KMS-11 (cell line): ENCODE measurements at regions not wholly inside any gene's neighbourhood (a gene's known extent, or its start where the extent isn't known, plus 50 kb on each side); places are given as distances from the start of the nearest gene placed in this dataset.
"Not testable (repeated sequence)": the region's sequence is repeated elsewhere in the genome, so short reads cannot be mapped to it uniquely, and the experiment has no call there.

Experiments
- H2AFZ ChIP-seq: fragments of 200-600 bp; sonication (generic); 2 replicates; pipeline ENCODE4 v1.6.1; 2016; ENCODE audit warnings: antibody characterized with exemption, mixed run types, low read depth
- H3K27ac ChIP-seq: fragments of 200-600 bp; sonication (generic); 2 replicates; pipeline ENCODE4 v1.6.1; 2016; ENCODE audit warnings: mild to moderate bottlenecking, mixed run types
- H3K27me3 ChIP-seq: fragments of 200-600 bp; sonication (generic); 2 replicates; pipeline ENCODE4 v1.6.1; 2017; ENCODE audit warnings: mild to moderate bottlenecking, low read depth, mixed run types, moderate library complexity; ENCODE audit not compliant: insufficient read depth
- H3K36me3 ChIP-seq: fragments of 200-600 bp; sonication (generic); 2 replicates; pipeline ENCODE4 v1.6.1; 2017; ENCODE audit warnings: mild to moderate bottlenecking, mixed run types; ENCODE audit not compliant: insufficient read depth
- H3K4me1 ChIP-seq: fragments of 200-600 bp; sonication (generic); 2 replicates; pipeline ENCODE4 v1.6.1; 2016; ENCODE audit warnings: mild to moderate bottlenecking, low read depth, mixed run types; ENCODE audit not compliant: poor library complexity, severe bottlenecking
- H3K4me2 ChIP-seq: fragments of 200-600 bp; sonication (generic); 2 replicates; pipeline ENCODE4 v1.7.0; 2016; ENCODE audit warnings: mild to moderate bottlenecking, mixed run types
- H3K4me3 ChIP-seq: fragments of 200-600 bp; sonication (generic); IDR thresholded peaks from 2 replicates; pipeline ENCODE4 v1.6.1; 2017; ENCODE audit warnings: low read depth, low read length, mixed read lengths; ENCODE audit not compliant: insufficient read depth
- H3K79me2 ChIP-seq: fragments of 200-600 bp; sonication (generic); 2 replicates; pipeline ENCODE4 v1.6.1; 2016; ENCODE audit warnings: low read depth, mixed run types; ENCODE audit not compliant: insufficient read depth
- H3K9ac ChIP-seq: fragments of 200-600 bp; sonication (generic); 2 replicates; pipeline ENCODE4 v1.6.1; 2016; ENCODE audit warnings: mild to moderate bottlenecking, mixed run types
- H4K20me1 ChIP-seq: fragments of 200-600 bp; sonication (generic); 2 replicates; pipeline ENCODE4 v1.6.1; 2016; ENCODE audit warnings: mild to moderate bottlenecking, mixed run types; ENCODE audit not compliant: insufficient read depth
- TF ChIP-seq, protein P1 (sequence below): fragments of 200-600 bp; sonication (generic); conservative IDR thresholded peaks from 2 replicates; pipeline ENCODE4 v1.6.1; 2017; ENCODE audit warnings: low read depth, mild to moderate bottlenecking, antibody characterized with exemption, low read length, moderate library complexity, mixed read lengths

DNA sequence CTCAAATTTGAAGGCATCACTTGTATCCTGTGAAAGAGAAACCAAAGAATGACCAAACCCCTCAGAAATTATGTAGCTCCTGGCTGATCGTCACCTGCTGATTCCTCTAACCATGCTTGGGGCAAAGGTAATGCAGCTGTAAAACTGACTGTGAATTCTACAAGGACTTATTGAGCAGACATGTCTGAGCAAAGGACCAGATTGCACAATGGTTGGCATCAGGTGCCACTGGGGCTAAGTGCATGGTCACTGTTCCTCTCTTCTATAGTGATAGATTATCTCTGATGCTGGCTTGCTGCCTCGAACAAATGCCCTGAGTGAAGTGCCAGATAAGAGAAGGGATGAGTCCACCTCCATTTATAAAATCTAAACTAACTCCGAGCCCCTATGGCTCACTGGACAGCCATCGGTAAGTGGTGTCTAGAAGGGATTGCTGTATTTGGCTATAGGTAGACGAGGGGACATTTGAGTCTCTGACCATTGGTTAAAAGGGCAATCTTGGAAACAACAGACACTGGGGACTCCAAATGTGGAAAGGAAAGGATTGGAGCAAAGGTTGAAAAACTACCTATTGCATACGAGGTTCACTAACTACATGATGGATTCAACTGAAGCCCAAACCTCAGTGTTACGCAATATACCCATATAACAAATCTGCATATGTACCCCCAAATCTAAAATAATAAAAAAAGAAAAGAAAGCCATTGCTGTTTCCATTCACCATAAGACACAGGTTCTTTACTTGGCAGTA is 110.7 kb upstream of the IGSF1 start:
- no peaks in the 10 kb centered on the region for H4K20me1 ChIP-seq
- TF ChIP-seq, protein P1, sequence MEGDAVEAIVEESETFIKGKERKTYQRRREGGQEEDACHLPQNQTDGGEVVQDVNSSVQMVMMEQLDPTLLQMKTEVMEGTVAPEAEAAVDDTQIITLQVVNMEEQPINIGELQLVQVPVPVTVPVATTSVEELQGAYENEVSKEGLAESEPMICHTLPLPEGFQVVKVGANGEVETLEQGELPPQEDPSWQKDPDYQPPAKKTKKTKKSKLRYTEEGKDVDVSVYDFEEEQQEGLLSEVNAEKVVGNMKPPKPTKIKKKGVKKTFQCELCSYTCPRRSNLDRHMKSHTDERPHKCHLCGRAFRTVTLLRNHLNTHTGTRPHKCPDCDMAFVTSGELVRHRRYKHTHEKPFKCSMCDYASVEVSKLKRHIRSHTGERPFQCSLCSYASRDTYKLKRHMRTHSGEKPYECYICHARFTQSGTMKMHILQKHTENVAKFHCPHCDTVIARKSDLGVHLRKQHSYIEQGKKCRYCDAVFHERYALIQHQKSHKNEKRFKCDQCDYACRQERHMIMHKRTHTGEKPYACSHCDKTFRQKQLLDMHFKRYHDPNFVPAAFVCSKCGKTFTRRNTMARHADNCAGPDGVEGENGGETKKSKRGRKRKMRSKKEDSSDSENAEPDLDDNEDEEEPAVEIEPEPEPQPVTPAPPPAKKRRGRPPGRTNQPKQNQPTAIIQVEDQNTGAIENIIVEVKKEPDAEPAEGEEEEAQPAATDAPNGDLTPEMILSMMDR: no peak
- H2AFZ ChIP-seq: no peak overlapping the region
- H3K27ac ChIP-seq: no peak overlapping the region
- H3K4me1 ChIP-seq: no peaks in the 10 kb centered on the region
- no peaks in the 10 kb centered on the region for H3K79me2 ChIP-seq
- H3K27me3 ChIP-seq: no peaks in the 10 kb centered on the region
- no peak overlapping the region for H3K4me2 ChIP-seq
- H3K36me3 ChIP-seq: no peaks in the 10 kb centered on the region
- H3K4me3 ChIP-seq: no peak overlapping the region
- H3K9ac ChIP-seq: no peak overlapping the region

DNA sequence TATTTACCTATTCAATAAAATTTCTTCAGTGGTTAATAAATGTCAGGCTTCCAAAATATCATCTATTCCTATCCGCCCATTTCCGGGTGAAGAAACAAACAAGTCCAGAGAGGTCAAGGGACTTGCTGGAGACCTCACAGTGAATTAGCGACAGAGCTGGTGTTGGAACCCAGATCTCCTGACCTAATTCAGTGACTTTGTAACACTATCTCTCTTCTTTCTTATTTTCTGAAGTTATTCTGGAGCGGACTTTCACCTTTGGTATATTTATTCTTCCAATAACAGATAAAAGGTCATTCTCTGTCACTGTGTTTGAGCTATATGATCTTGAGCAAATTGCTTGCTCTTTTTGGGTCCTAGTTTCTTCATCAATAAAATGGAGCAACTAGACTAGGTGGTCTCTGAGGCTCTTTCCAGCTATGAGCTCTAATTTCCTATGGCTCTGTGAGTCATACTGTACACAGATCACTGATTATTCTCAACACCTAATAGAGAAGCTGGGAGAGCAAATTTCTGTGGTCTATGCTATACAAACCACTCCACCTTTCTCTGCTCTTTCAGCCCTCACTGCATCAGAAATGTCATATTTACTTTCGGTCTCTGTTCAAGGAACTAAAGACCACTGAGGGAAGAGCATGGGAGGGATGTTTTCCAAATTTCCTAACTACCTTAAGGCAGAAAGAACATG is 113.2 kb upstream of the IGSF1 start:
- no peaks in the 10 kb centered on the region for H3K36me3 ChIP-seq
- no peak overlapping the region for H3K4me3 ChIP-seq
- no peak overlapping the region for H2AFZ ChIP-seq
- no peak overlapping the region for H3K27ac ChIP-seq
- H3K27me3 ChIP-seq: no peaks in the 10 kb centered on the region
- TF ChIP-seq, protein P1: no peak
- no peak overlapping the region for H3K9ac ChIP-seq
- no peaks in the 10 kb centered on the region for H4K20me1 ChIP-seq
- H3K4me1 ChIP-seq: no peaks in the 10 kb centered on the region
- H3K79me2 ChIP-seq: no peaks in the 10 kb centered on the region
- H3K4me2 ChIP-seq: no peak overlapping the region

DNA sequence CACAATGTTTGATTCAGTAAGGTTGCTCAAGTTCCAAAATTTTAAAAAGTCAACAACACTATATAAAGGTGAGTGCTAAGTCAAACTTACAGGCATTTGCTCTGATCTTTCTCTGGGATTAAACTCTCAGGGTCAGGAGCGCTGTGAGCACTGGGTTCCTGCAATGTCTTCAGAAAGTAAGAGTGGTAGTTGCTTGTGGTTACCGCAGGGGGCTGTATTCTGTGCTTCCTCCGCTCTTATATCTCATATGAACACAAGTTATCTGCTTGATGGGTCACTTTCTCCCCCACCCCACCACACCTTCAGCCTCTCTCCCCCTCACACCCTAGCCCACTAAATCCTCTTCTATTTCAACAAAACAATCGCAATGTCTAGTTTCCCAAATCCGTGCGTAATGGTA is 116.4 kb upstream of the IGSF1 start:
- Histone ChIP-seq H3K27me3 (no peaks in the 10 kb centered on the region), H3K79me2 (no peaks in the 10 kb centered on the region), H2AFZ (no peak overlapping the region), H3K36me3 (no peaks in the 10 kb centered on the region), H3K4me2 (no peak overlapping the region), H4K20me1 (no peaks in the 10 kb centered on the region), H3K4me1 (no peaks in the 10 kb centered on the region), H3K9ac (no peak overlapping the region), H3K27ac (no peak overlapping the region), H3K4me3 (no peak overlapping the region)
- TF ChIP-seq, protein P1: no peak

DNA sequence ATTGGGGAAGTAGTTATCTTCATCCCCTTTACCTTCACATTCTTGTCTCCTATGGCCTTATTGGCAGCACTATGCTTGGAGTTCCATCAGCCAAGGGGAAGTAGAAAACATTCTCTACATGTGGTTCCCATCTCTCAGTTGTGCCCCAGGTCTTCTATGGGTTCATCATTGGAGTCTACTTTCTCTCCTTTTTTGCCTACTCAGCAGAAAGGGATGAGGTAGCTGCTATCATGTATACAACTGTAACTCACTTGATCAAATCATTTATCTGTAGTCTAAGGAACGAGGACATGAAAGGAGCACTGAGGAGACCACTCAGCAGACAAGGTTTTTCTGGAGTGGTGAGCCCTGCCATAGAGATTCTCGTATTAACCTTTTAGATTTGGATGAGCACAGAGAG is 119.0 kb upstream of the OR13H1 start:
- Histone ChIP-seq H3K4me2 (no peak overlapping the region), H3K27ac (no peak overlapping the region), H3K27me3 (no peaks in the 10 kb centered on the region), H2AFZ (no peak overlapping the region), H3K9ac (no peak overlapping the region), H3K36me3 (no peaks in the 10 kb centered on the region), H3K4me3 (no peak overlapping the region), H3K79me2 (no peaks in the 10 kb centered on the region), H4K20me1 (no peaks in the 10 kb centered on the region), H3K4me1 (no peaks in the 10 kb centered on the region)
- TF ChIP-seq, protein P1: no peak

DNA sequence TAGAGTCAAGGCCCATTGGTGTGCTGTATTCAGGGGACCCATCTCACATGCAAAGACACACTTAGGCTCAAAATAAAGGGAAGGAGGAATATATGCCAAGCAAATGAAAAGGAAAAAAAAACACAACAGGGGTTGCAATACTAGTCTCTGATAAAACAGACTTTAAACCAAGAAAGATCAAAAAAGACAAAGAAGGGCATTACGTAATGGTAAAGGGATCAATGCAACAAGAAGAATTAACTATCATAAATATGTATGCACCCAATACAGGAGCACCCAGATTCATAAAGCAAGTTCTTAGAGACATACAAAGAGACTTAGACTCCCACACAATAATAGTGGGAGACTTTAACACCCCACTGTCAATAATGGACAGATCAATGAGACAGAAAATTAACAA is 113.4 kb upstream of the OR13H1 start:
- H3K4me3 ChIP-seq, H2AFZ ChIP-seq, H3K36me3 ChIP-seq, H3K4me1 ChIP-seq, H4K20me1 ChIP-seq, H3K27me3 ChIP-seq, H3K27ac ChIP-seq, H3K4me2 ChIP-seq, H3K9ac ChIP-seq, H3K79me2 ChIP-seq: not testable (repeated sequence)
